Ishikawa (cell line): ENCODE measurements at regions not wholly inside any gene's neighbourhood (a gene's known extent, or its start where the extent isn't known, plus 50 kb on each side); places are given as distances from the start of the nearest gene placed in this dataset.

ENCODE experiments used
- CEBPB ChIP-seq: IDR thresholded peaks from 2 replicates; pipeline ENCODE4 v1.6.1; 2012
- RAD21 ChIP-seq: IDR thresholded peaks from 2 replicates; pipeline ENCODE4 v1.6.1; 2012; ENCODE audit warnings: low read depth
- TF ChIP-seq, protein P1 (sequence below): IDR thresholded peaks from 2 replicates; pipeline ENCODE4 v1.6.1; 2012

DNA sequence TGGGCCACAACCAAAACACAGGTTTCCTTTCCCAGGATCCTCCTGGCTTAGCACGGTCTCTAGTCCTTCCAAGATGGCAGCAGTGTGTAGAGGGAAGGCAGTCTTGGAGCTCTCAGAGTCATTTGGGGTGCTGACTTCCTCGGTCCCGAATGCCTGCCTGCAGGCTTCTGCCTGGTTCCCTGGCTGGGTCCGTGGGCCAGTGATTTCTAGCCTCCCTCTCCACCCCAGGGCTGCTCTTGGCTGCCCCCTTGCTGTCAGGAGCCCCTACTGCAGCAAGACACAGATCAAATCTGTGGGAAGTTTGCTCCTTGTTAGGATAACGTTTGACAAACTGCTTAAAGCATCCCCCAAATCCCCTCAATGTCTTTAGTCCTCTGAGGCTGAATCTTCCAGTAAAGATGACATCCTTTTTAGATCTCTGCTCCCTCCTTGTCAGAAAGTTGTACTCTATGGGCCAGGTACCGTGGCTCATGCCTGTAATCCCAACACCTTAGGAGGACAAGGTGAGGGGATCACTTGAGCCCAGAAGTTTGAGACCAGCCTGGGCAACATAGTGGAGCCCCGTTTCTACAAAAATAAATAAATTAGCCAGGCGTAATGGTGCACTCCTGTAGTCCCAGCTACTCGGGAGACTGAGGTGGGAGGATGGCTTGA is 272.5 kb downstream of the RRAGC start:
- TF ChIP-seq RAD21, result peak; percentile 70
- TF ChIP-seq CEBPB, result no peak
- TF ChIP-seq, protein P1, sequence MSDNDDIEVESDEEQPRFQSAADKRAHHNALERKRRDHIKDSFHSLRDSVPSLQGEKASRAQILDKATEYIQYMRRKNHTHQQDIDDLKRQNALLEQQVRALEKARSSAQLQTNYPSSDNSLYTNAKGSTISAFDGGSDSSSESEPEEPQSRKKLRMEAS, result no peak
